HepG2 (cell line): ENCODE measurements at regions not wholly inside any gene's neighbourhood (a gene's known extent, or its start where the extent isn't known, plus 50 kb on each side); places are given as distances from the start of the nearest gene placed in this dataset.

Source experiments
- BCL6 ChIP-seq: IDR thresholded peaks from 2 replicates; pipeline ENCODE4 v1.6.1; 2016; ENCODE audit warnings: missing genetic modification reagents, missing compliant biosample characterization
- GTF3A ChIP-seq: sonication (generic); formaldehyde crosslinking; conservative IDR thresholded peaks from 2 replicates; pipeline ENCODE4 v1.4.0; 2020; ENCODE audit warnings: mild to moderate bottlenecking, missing genetic modification reagents
- HES4 ChIP-seq: sonication (generic); formaldehyde crosslinking; IDR thresholded peaks from 2 replicates; pipeline ENCODE4 v1.9.0; 2021; ENCODE audit warnings: mild to moderate bottlenecking, missing genetic modification reagents, borderline replicate concordance
- HNRNPK ChIP-seq: fragments of 200-400 bp; formaldehyde crosslinking; IDR thresholded peaks from 2 replicates; pipeline ENCODE4 v1.6.1; 2018; ENCODE audit warnings: low read length, low read depth, moderate library complexity, mild to moderate bottlenecking; ENCODE audit not compliant: poor library complexity, severe bottlenecking
- KDM5A ChIP-seq: fragments of 200-600 bp; sonication (generic); IDR thresholded peaks from 2 replicates; pipeline ENCODE4 v1.7.0; 2018; ENCODE audit warnings: antibody characterized with exemption, mild to moderate bottlenecking, low read length, borderline replicate concordance
- MAFK ChIP-seq, 2 experiments: IDR thresholded peaks in 1 of 2; conservative IDR thresholded peaks in 1 of 2; 2 replicates each; pipeline ENCODE4 v1.6.1; 2011; ENCODE audit warnings: improper control_type of control experiment in 2 of 2, low read length in 2 of 2
- MIER3 ChIP-seq: IDR thresholded peaks from 2 replicates; pipeline ENCODE4 v1.6.1; 2016; ENCODE audit warnings: missing compliant biosample characterization, borderline replicate concordance
- NCOA5 ChIP-seq: sonication (generic); formaldehyde crosslinking; IDR thresholded peaks from 2 replicates; pipeline ENCODE4 v1.4.0; 2020; ENCODE audit warnings: missing genetic modification reagents
- PRMT3 ChIP-seq: sonication (generic); formaldehyde crosslinking; IDR thresholded peaks from 2 replicates; pipeline ENCODE4 v1.8.1; 2022; ENCODE audit warnings: low read depth, mild to moderate bottlenecking, moderate library complexity, missing genetic modification reagents, borderline replicate concordance
- RARA ChIP-seq: IDR thresholded peaks from 2 replicates; pipeline ENCODE4 v1.6.1; 2016; ENCODE audit warnings: missing genetic modification reagents, missing compliant biosample characterization
- SMAD3 ChIP-seq: sonication (generic); formaldehyde crosslinking; IDR thresholded peaks from 2 replicates; pipeline ENCODE4 v1.4.0; 2020; ENCODE audit warnings: missing genetic modification reagents
- SNRNP70 ChIP-seq: fragments of 200-400 bp; formaldehyde crosslinking; IDR thresholded peaks from 2 replicates; pipeline ENCODE4 v1.6.1; 2017; ENCODE audit warnings: mild to moderate bottlenecking, low read depth, low read length, moderate library complexity
- SP4 ChIP-seq: sonication (generic); formaldehyde crosslinking; IDR thresholded peaks from 2 replicates; pipeline ENCODE4 v1.8.1; 2023; ENCODE audit warnings: mild to moderate bottlenecking, missing genetic modification reagents
- SSRP1 ChIP-seq: IDR thresholded peaks from 2 replicates; pipeline ENCODE4 v1.6.1; 2016; ENCODE audit warnings: control low read depth
- TRIM24 ChIP-seq: sonication (generic); formaldehyde crosslinking; IDR thresholded peaks from 2 replicates; pipeline ENCODE4 v1.8.0; 2022; ENCODE audit warnings: mild to moderate bottlenecking, missing genetic modification reagents
- ZNF232 ChIP-seq: sonication (generic); formaldehyde crosslinking; IDR thresholded peaks from 2 replicates; pipeline ENCODE4 v1.4.0; 2020; ENCODE audit warnings: missing genetic modification reagents, borderline replicate concordance
- ZNF251 ChIP-seq: sonication (generic); formaldehyde crosslinking; IDR thresholded peaks from 2 replicates; pipeline ENCODE4 v1.9.0; 2021; ENCODE audit warnings: mild to moderate bottlenecking, missing genetic modification reagents
- ZNF335 ChIP-seq: sonication (generic); formaldehyde crosslinking; IDR thresholded peaks from 2 replicates; pipeline ENCODE4 v1.4.0; 2020; ENCODE audit warnings: missing genetic modification reagents
- ZNF557 ChIP-seq: sonication (generic); formaldehyde crosslinking; IDR thresholded peaks from 2 replicates; pipeline ENCODE4 v1.4.0; 2020; ENCODE audit warnings: missing genetic modification reagents
- ZNF569 ChIP-seq: sonication (generic); formaldehyde crosslinking; IDR thresholded peaks from 2 replicates; pipeline ENCODE4 v1.5.0; 2020; ENCODE audit warnings: mild to moderate bottlenecking, missing genetic modification reagents, moderate library complexity, borderline replicate concordance
- ZNF768 ChIP-seq: sonication (generic); formaldehyde crosslinking; IDR thresholded peaks from 2 replicates; pipeline ENCODE4 v1.4.0; 2020; ENCODE audit warnings: missing genetic modification reagents
- TF ChIP-seq, protein P1 (sequence below): sonication (generic); formaldehyde crosslinking; IDR thresholded peaks from 2 replicates; pipeline ENCODE4 v1.4.0; 2020; ENCODE audit warnings: missing genetic modification reagents, mild to moderate bottlenecking, borderline replicate concordance
- TF ChIP-seq, protein P2 (sequence below), 2 experiments: sonication (generic) in 1 of 2; formaldehyde crosslinking in 1 of 2; IDR thresholded peaks; 2 replicates each; pipeline versions ENCODE4 v1.4.0 to v1.6.1; 2016 to 2020; ENCODE audit warnings: borderline replicate concordance in 1 of 2, low read depth in 1 of 2, mild to moderate bottlenecking in 1 of 2, missing genetic modification reagents in 1 of 2

DNA sequence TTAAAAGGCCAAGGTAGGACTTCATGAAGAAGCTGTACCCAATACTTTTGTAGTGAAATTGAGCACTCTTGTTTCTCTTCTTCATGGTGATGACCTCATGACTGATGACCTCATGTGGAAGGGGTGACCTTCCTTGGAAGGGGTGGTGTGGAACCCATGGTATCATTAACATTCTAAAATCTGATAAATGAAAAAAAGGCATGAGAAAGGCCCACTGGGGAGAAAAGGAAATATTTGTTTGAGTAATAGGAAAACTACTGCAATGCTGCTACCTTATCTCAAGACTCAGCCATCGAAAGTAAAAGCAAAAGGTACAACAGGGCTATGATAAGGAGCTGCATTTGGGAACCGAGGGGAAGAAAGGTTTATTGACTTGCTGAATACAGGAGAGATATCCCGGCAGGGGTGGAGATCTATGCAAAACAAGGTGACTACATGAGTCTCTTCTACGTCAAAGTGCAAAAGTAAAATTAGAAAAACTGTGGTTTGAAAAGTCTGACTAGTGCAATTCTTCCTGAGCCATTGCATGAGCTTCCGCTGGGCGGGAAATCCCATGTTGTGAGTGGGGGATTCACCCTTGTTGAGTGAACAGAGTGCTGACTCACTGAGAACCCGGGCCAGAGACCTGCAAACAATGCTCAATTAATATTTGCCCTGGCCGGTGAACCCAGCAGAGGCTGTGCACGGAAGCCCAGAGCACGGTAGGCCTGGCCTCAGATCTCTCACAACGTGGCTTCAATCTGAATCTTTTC, 138.9 kb upstream of the RFC3 start (continued):
- peak; percentile 86 to 94 for TF ChIP-seq MAFK (conservative IDR thresholded peaks at IDR 0.05 in 1 of 2, IDR thresholded peaks at IDR 0.05 in 1 of 2; ENCODE audit: low read length in 2 of 2)
- TF ChIP-seq GTF3A = no peak
- no peak for TF ChIP-seq ZNF569 (CRISPR knock-in tag)
- TF ChIP-seq, protein P1, sequence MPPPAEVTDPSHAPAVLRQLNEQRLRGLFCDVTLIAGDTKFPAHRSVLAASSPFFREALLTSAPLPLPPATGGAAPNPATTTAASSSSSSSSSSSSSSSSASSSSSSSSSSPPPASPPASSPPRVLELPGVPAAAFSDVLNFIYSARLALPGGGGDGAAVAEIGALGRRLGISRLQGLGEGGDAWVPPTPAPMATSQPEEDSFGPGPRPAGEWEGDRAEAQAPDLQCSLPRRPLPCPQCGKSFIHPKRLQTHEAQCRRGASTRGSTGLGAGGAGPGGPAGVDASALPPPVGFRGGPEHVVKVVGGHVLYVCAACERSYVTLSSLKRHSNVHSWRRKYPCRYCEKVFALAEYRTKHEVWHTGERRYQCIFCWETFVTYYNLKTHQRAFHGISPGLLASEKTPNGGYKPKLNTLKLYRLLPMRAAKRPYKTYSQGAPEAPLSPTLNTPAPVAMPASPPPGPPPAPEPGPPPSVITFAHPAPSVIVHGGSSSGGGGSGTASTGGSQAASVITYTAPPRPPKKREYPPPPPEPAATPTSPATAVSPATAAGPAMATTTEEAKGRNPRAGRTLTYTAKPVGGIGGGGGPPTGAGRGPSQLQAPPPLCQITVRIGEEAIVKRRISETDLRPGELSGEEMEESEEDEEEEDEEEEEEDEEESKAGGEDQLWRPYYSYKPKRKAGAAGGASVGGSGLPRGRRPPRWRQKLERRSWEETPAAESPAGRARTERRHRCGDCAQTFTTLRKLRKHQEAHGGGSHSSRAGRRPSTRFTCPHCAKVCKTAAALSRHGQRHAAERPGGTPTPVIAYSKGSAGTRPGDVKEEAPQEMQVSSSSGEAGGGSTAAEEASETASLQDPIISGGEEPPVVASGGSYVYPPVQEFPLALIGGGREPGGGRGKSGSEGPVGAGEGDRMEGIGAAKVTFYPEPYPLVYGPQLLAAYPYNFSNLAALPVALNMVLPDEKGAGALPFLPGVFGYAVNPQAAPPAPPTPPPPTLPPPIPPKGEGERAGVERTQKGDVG (CRISPR knock-in tag) = no peak
- no peak for TF ChIP-seq SSRP1 (CRISPR knock-in tag)
- TF ChIP-seq ZNF232 (CRISPR knock-in tag) = peak; percentile 98
- TF ChIP-seq BCL6 (CRISPR knock-in tag) = peak; percentile 74
- no peak for TF ChIP-seq NCOA5 (CRISPR knock-in tag)
- TF ChIP-seq HES4 = peak; percentile 83
- TF ChIP-seq, protein P2, sequence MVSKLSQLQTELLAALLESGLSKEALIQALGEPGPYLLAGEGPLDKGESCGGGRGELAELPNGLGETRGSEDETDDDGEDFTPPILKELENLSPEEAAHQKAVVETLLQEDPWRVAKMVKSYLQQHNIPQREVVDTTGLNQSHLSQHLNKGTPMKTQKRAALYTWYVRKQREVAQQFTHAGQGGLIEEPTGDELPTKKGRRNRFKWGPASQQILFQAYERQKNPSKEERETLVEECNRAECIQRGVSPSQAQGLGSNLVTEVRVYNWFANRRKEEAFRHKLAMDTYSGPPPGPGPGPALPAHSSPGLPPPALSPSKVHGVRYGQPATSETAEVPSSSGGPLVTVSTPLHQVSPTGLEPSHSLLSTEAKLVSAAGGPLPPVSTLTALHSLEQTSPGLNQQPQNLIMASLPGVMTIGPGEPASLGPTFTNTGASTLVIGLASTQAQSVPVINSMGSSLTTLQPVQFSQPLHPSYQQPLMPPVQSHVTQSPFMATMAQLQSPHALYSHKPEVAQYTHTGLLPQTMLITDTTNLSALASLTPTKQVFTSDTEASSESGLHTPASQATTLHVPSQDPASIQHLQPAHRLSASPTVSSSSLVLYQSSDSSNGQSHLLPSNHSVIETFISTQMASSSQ (IDR thresholded peaks at IDR 0.05; ENCODE audit: low read depth) = 0 out of 2 replicates have a peak, but pooled peaks have one; percentile 25
- TF ChIP-seq, protein P2 (CRISPR knock-in tag; IDR thresholded peaks at IDR 0.05; ENCODE audit: borderline replicate concordance) = peak; percentile 58; the same call in 1 of the 2 replicates
- TF ChIP-seq SMAD3 (CRISPR knock-in tag) = 0 out of 2 replicates have a peak, but pooled peaks have one; percentile 77
- TF ChIP-seq SNRNP70 = no peak
- no peak for TF ChIP-seq ZNF251 (CRISPR knock-in tag)
- TF ChIP-seq MIER3 (CRISPR knock-in tag) = no peak; the same call in 1 of the 2 replicates
- TF ChIP-seq ZNF768 = peak; percentile 86
- no peak for TF ChIP-seq TRIM24 (CRISPR knock-in tag)
- TF ChIP-seq HNRNPK = no peak
- TF ChIP-seq RARA (CRISPR knock-in tag) = peak; percentile 84
- peak; percentile 58 for TF ChIP-seq SP4
- TF ChIP-seq KDM5A = no peak
- peak; percentile 92 for TF ChIP-seq ZNF557 (CRISPR knock-in tag)
- no peak for TF ChIP-seq PRMT3 (CRISPR knock-in tag)
- TF ChIP-seq ZNF335 = peak; percentile 31; the same call in 1 of the 2 replicates
